SK-N-SH (cell line): ENCODE measurements at regions not wholly inside any gene's neighbourhood (a gene's known extent, or its start where the extent isn't known, plus 50 kb on each side); places are given as distances from the start of the nearest gene placed in this dataset.

Experiments
- CTCF ChIA-PET: fragments of 300-600, 350-600 bp; formaldehyde crosslinking; extraction: SDS; loops from one replicate; lab custom pipeline; 2021; lab: Yijun Ruan, JAX
- POLR2A ChIA-PET: fragments of 350-600 bp; sonication (Branson Sonifier 250); formaldehyde crosslinking; extraction: SDS; loops from one replicate; lab custom pipeline; 2020; ENCODE audit warnings: antibody characterized with exemption, inconsistent platforms; lab: Yijun Ruan, JAX
- DNase-seq: peaks from one replicate; pipeline ENCODE4 v3.0.0; 2012
- H2AFZ ChIP-seq: fragments of 200-600 bp; sonication (generic); 2 replicates; pipeline ENCODE4 v1.8.1; 2016; ENCODE audit warnings: antibody characterized with exemption, mild to moderate bottlenecking, low read depth
- H3F3A ChIP-seq: fragments of 200-600 bp; sonication (generic); replicated peaks from 2 replicates; pipeline ENCODE3; 2016; ENCODE audit warnings: antibody characterized with exemption, mild to moderate bottlenecking; ENCODE audit not compliant: insufficient read depth
- H3K27ac ChIP-seq, 2 experiments: fragments of 200-500 bp in 1 of 2; fragments of 200-600 bp in 1 of 2; sonication (Bioruptor generic) in 1 of 2; sonication (generic), shearing (Covaris generic) in 1 of 2; 2 replicates each; pipeline versions ENCODE4 v1.5.1 to v1.6.1; 2014 to 2016; ENCODE audit warnings: low read depth in 2 of 2, inconsistent platforms in 1 of 2, low read length in 1 of 2, mild to moderate bottlenecking in 1 of 2, mixed read lengths in 1 of 2
- H3K27me3 ChIP-seq: fragments of 200-600 bp; sonication (generic), shearing (Covaris generic); 2 replicates; pipeline ENCODE4 v1.6.1; 2016; ENCODE audit warnings: mixed run types; ENCODE audit not compliant: insufficient read depth
- H3K36me3 ChIP-seq, 2 experiments: fragments of 200-500 bp in 1 of 2; fragments of 200-600 bp in 1 of 2; sonication (Bioruptor generic) in 1 of 2; sonication (generic) in 1 of 2; replicated peaks in 1 of 2; 2 replicates each; pipeline versions ENCODE3 to v1.5.1; 2014 to 2016; ENCODE audit warnings: low read length in 1 of 2, mild to moderate bottlenecking in 1 of 2; ENCODE audit not compliant: insufficient read depth in 2 of 2, control insufficient read depth in 1 of 2
- H3K4me1 ChIP-seq, 2 experiments: fragments of 200-500 bp in 1 of 2; fragments of 200-600 bp in 1 of 2; sonication (Bioruptor generic) in 1 of 2; sonication (generic), shearing (Covaris generic) in 1 of 2; 2 replicates each; pipeline versions ENCODE4 v1.5.1 to v1.6.1; 2014 to 2016; ENCODE audit warnings: low read depth in 1 of 2, low read length in 1 of 2, mixed run types in 1 of 2; ENCODE audit not compliant: insufficient read depth in 2 of 2, control insufficient read depth in 1 of 2
- H3K4me2 ChIP-seq: fragments of 200-600 bp; sonication (generic), shearing (Covaris generic); 2 replicates; pipeline ENCODE4 v1.6.1; 2017; ENCODE audit warnings: mixed run types
- H3K4me3 ChIP-seq, 2 experiments: fragments of 200-500 bp in 1 of 2; fragments of 200-600 bp in 1 of 2; sonication (Bioruptor generic) in 1 of 2; sonication (generic), shearing (Covaris generic) in 1 of 2; 2 replicates each; pipeline versions ENCODE4 v1.5.1 to v1.8.1; 2014 to 2016; ENCODE audit warnings: low read depth in 2 of 2, inconsistent platforms in 1 of 2, low read length in 1 of 2, mild to moderate bottlenecking in 1 of 2, mixed read lengths in 1 of 2, moderate library complexity in 1 of 2
- H3K79me2 ChIP-seq: fragments of 200-600 bp; sonication (generic); 2 replicates; pipeline ENCODE4 v1.8.1; 2017; ENCODE audit warnings: mild to moderate bottlenecking; ENCODE audit not compliant: insufficient read depth
- H3K9ac ChIP-seq: fragments of 200-600 bp; sonication (generic); 2 replicates; pipeline ENCODE4 v1.6.1; 2017; ENCODE audit warnings: mixed run types
- H3K9me2 ChIP-seq: fragments of 200-600 bp; sonication (generic); 2 replicates; pipeline ENCODE4 v1.6.1; 2017; ENCODE audit warnings: mixed run types
- H3K9me3 ChIP-seq: fragments of 200-600 bp; sonication (generic); 2 replicates; pipeline ENCODE4 v1.6.1; 2017; ENCODE audit warnings: mixed run types, mild to moderate bottlenecking, moderate library complexity
- H4K20me1 ChIP-seq: fragments of 200-600 bp; sonication (generic); 2 replicates; pipeline ENCODE4 v1.6.1; 2017; ENCODE audit warnings: mild to moderate bottlenecking, mixed run types; ENCODE audit not compliant: insufficient read depth
- CTCF ChIP-seq: fragments of 200-600 bp; sonication (generic); IDR thresholded peaks from 2 replicates; pipeline ENCODE4 v1.6.1; 2017; ENCODE audit warnings: antibody characterized with exemption, mild to moderate bottlenecking, moderate library complexity
- EP300 ChIP-seq, 2 experiments: IDR thresholded peaks; 2 replicates each; pipeline versions ENCODE4 v1.4.0 to v1.6.1; 2012; ENCODE audit warnings: borderline replicate concordance in 1 of 2, low read depth in 1 of 2, low read length in 1 of 2
- FOXM1 ChIP-seq: IDR thresholded peaks from 2 replicates; pipeline ENCODE4 v1.4.0; 2012; ENCODE audit warnings: low read depth, mild to moderate bottlenecking
- GABPA ChIP-seq: IDR thresholded peaks from 2 replicates; pipeline ENCODE4 v1.4.0; 2012; ENCODE audit warnings: low read depth, mild to moderate bottlenecking
- GATA2 ChIP-seq: sonication (generic); formaldehyde crosslinking; IDR thresholded peaks from 2 replicates; pipeline ENCODE4 v1.5.0; 2020; ENCODE audit warnings: mild to moderate bottlenecking, missing genetic modification reagents
- JUND ChIP-seq: IDR thresholded peaks from 2 replicates; pipeline ENCODE4 v1.4.0; 2012
- NRF1 ChIP-seq: IDR thresholded peaks from 2 replicates; pipeline ENCODE4 v1.6.1; 2012; ENCODE audit warnings: low read depth, mild to moderate bottlenecking, low read length
- TAF1 ChIP-seq: IDR thresholded peaks from 2 replicates; pipeline ENCODE4 v1.6.1; 2012; ENCODE audit warnings: low read depth, mild to moderate bottlenecking, low read length, moderate library complexity, borderline replicate concordance
- TEAD4 ChIP-seq: IDR thresholded peaks from 2 replicates; pipeline ENCODE4 v1.4.0; 2012; ENCODE audit warnings: mild to moderate bottlenecking, borderline replicate concordance; ENCODE audit not compliant: insufficient read depth
- USF2 ChIP-seq: fragments of 150-350 bp; IDR thresholded peaks from 2 replicates; pipeline ENCODE4 v1.6.1; 2017; ENCODE audit warnings: antibody characterized with exemption, low read length, low read depth, borderline replicate concordance
- YY1 ChIP-seq: IDR thresholded peaks from 2 replicates; pipeline ENCODE4 v1.4.0; 2012; ENCODE audit warnings: low read depth, mild to moderate bottlenecking
- ZBTB33 ChIP-seq: IDR thresholded peaks from 2 replicates; pipeline ENCODE4 v1.4.0; 2012; ENCODE audit warnings: low read depth, borderline replicate concordance
- WGBS: methylation state at CpG from one replicate; pipeline ENCODE4 v1.1.6; 2017; ENCODE audit warnings: low lambda C conversion rate; 5-methylcytosine and 5-hydroxymethylcytosine counted together

GRCh38 chr4:96317891-96318290, 478.0 kb downstream of the PDHA2 start:
- no peak overlapping the region for H3K9ac ChIP-seq
- POLR2A ChIA-PET: no interaction called here
- no peak overlapping the region for H3K4me3 ChIP-seq
- H3K9me3 ChIP-seq: no peaks in the 10 kb centered on the region
- H3K27ac ChIP-seq: no peak overlapping the region
- no peaks in the 10 kb centered on the region for H3K36me3 ChIP-seq
- H2AFZ ChIP-seq: no peak overlapping the region
- 67% methylated on average over 6 of the region's 6 CpGs for WGBS
- DNase-seq: no peak
- no peaks in the 10 kb centered on the region for H3K9me2 ChIP-seq
- H4K20me1 ChIP-seq: no peaks in the 10 kb centered on the region
- peaks cover 0 to 3% of the 10 kb centered on the region in 2 experiments; a peak in 2 of 4 replicates for H3K4me1 ChIP-seq
- H3F3A ChIP-seq: no peaks in the 10 kb centered on the region
- no peaks in the 10 kb centered on the region for H3K79me2 ChIP-seq
- H3K4me2 ChIP-seq: no peak overlapping the region
- TF ChIP-seq JUND (no peak), YY1 (no peak), ZBTB33 (no peak), NRF1 (no peak), TEAD4 (no peak), GABPA (no peak), TAF1 (no peak)
- TF ChIP-seq, all 33 proteins: peak for 0
- CTCF ChIA-PET: interaction anchor here (1.3 kb wide), 1 partner anchor 74 kb away, joined by 3 read pairs; no protein-coding TSS in a partner anchor
- no peaks in the 10 kb centered on the region for H3K27me3 ChIP-seq

GRCh38 chr4:96326846-96327245, 487.0 kb downstream of the PDHA2 start:
- H3K79me2 ChIP-seq: no peaks in the 10 kb centered on the region
- H3K27ac ChIP-seq: no peak overlapping the region
- H3K9ac ChIP-seq: no peak overlapping the region
- CTCF ChIA-PET: no interaction called here
- TF ChIP-seq GABPA (no peak), GATA2 (no peak), JUND (no peak), CTCF (no peak), USF2 (no peak), EP300 (IDR thresholded peaks at IDR 0.05; ENCODE audit: borderline replicate concordance in 1 of 2, low read depth in 1 of 2, low read length in 1 of 2) (no peak), FOXM1 (no peak)
- TF ChIP-seq, all 33 proteins: peak for 0
- 44% methylated on average over 1 of the region's 1 CpG for WGBS
- H3K4me2 ChIP-seq: no peak overlapping the region
- H3K9me2 ChIP-seq: no peaks in the 10 kb centered on the region
- no peak for DNase-seq
- POLR2A ChIA-PET: no interaction called here
- no peaks in the 10 kb centered on the region for H4K20me1 ChIP-seq
- H3K9me3 ChIP-seq: no peaks in the 10 kb centered on the region
- no peaks in the 10 kb centered on the region for H3K27me3 ChIP-seq
- H3K4me1 ChIP-seq: no peaks in the 10 kb centered on the region
- H3F3A ChIP-seq: no peaks in the 10 kb centered on the region
- no peaks in the 10 kb centered on the region for H3K36me3 ChIP-seq
- H2AFZ ChIP-seq: no peak overlapping the region
- no peak overlapping the region for H3K4me3 ChIP-seq
